ENCODE measurements at regions not wholly inside any gene's neighbourhood (a gene's known extent, or its start where the extent isn't known, plus 50 kb on each side); places are given as distances from the start of the nearest gene placed in this dataset.

DNA sequence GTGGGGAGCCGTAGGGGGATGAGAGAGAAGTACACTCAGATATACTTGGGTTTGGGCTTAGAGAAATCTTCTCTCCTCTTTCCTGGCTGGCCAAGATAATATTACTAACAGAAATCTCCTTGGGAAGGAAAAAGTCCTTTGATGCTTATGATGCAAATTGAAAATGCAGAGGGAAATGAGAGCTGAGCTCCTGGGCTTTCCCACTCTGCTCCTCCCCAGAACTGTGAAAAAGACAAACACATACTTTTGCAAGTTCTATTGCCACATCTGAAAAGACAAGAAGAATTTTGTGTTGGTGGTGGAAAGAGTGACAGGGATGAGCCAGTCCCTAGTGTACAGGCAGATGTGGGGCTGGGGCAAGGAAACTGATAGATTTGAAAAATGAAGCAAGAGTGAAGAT is 185.9 kb downstream of the ANKRD60 start:
- ChIA-PET CTCF (interaction anchor here (1.1 kb wide), 1 partner anchor 15 kb away, joined by 3 read pairs; no protein-coding TSS in a partner anchor), POLR2A (no interaction called here), SMC1A (ENCODE audit: uncharacterized antibody, unreplicated experiment) (no interaction called here), RAD21 (ENCODE audit: unreplicated experiment) (no interaction called here)
- no peaks in the 10 kb centered on the region for H3K36me3 ChIP-seq (ENCODE audit: control insufficient read depth in 2 of 2, insufficient read depth in 2 of 2, low read length in 1 of 2)
- H3K27ac ChIP-seq (ENCODE audit: control insufficient read depth, insufficient read depth): no peak overlapping the region
- BruUV-seq (replicated peaks): no TSS peak
- no peaks in the 10 kb centered on the region for H3K79me2 ChIP-seq (ENCODE audit: control insufficient read depth, insufficient read depth, low read length)
- no peak overlapping the region for H3K9ac ChIP-seq (ENCODE audit: control insufficient read depth, insufficient read depth, low read length)
- no peak for DNase-seq (ENCODE audit: low read depth, low spot score)
- ATAC-seq: no peak
- no peak overlapping the region for H3K4me2 ChIP-seq (ENCODE audit: control insufficient read depth, insufficient read depth)
- in situ Hi-C loops (cut with MboI) (no loop called here), intact Hi-C loops (cut with micrococcal nuclease; ENCODE audit: unreplicated experiment) (no loop called here)
- H3K9me3 ChIP-seq (replicated peaks; ENCODE audit: control insufficient read depth, insufficient read depth, low read length): no peaks in the 10 kb centered on the region
- no peak for FAIRE-seq
- H3K4me3 ChIP-seq: no peak overlapping the region
- WGBS (ENCODE audit: insufficient coverage, insufficient replicate concordance, low lambda C conversion rate, missing lambda C conversion rate): 15% methylated on average over 1 of the region's 1 CpG
- H2AFZ ChIP-seq (ENCODE audit: control insufficient read depth, low read depth, low read length): no peak overlapping the region
- H3K27me3 ChIP-seq (replicated peaks in 1 of 2; ENCODE audit: control insufficient read depth in 2 of 2, insufficient read depth in 2 of 2, low read length in 1 of 2): peaks cover 0 to 5% of the 10 kb centered on the region in 2 experiments; a peak in 2 of 4 replicates
- no peaks in the 10 kb centered on the region for H4K20me1 ChIP-seq (ENCODE audit: control insufficient read depth, insufficient read depth)
- TF ChIP-seq NFXL1 (IDR thresholded peaks at IDR 0.05; ENCODE audit: borderline replicate concordance) (no peak), POLR2AphosphoS2 (IDR thresholded peaks at IDR 0.05; ENCODE audit: low read depth, low read length) (no peak), FOXM1 (IDR thresholded peaks at IDR 0.05; ENCODE audit: low read depth, low read length) (no peak), GABPA (IDR thresholded peaks at IDR 0.05; ENCODE audit: low read depth) (no peak)
- TF ChIP-seq, protein P1, sequence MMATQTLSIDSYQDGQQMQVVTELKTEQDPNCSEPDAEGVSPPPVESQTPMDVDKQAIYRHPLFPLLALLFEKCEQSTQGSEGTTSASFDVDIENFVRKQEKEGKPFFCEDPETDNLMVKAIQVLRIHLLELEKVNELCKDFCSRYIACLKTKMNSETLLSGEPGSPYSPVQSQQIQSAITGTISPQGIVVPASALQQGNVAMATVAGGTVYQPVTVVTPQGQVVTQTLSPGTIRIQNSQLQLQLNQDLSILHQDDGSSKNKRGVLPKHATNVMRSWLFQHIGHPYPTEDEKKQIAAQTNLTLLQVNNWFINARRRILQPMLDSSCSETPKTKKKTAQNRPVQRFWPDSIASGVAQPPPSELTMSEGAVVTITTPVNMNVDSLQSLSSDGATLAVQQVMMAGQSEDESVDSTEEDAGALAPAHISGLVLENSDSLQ (IDR thresholded peaks at IDR 0.05): no peak
- no peaks in the 10 kb centered on the region for H3K4me1 ChIP-seq (ENCODE audit: control insufficient read depth, insufficient read depth, low read length)

DNA sequence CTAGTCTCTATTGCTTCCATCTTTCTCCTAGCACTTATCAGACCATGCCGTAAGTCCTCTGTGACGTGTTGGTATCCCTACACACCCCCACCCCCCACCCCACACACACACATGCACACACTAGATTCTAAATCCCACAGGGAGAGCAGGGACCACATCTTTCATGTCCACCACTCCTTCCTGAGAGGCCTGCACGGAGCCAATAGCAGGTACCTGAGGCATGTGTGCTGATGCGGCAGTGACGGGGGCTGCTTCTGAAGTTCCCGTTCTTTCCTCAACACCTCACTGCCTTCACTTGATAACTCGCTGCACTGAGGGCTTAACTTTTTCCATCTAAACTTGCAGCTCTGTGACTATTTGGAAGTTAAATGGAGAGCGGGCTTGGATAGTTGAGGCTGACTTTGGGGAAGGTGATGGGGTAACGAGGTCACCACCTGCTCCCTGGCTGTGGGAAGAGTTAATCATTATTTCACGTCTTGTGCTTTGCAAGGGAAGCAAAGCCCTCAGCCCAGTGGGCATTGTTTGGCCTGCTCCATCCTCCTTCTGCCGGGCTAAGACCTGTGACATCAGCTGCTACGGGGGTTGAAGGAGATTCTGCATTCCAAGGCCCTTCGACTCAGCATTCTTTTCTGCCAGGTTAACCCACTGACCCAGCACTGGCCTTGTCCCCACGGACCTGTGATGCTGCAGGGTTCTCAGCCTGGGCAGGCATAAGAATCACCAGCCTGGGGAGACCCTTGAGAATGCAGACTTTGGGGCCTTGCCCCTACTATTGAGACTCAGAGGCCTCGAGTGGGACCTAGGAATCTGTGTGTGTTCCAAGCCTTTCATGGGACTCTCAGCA is 187.8 kb downstream of the ANKRD60 start:
- Histone ChIP-seq H3K27me3 (replicated peaks in 1 of 2; ENCODE audit: control insufficient read depth in 2 of 2, insufficient read depth in 2 of 2, low read length in 1 of 2) (peaks cover 0 to 5% of the 10 kb centered on the region in 2 experiments; a peak in 2 of 4 replicates), H3K9me3 (replicated peaks; ENCODE audit: control insufficient read depth, insufficient read depth, low read length) (no peaks in the 10 kb centered on the region), H3K79me2 (ENCODE audit: control insufficient read depth, insufficient read depth, low read length) (no peaks in the 10 kb centered on the region), H3K4me3 (no peak overlapping the region), H2AFZ (ENCODE audit: control insufficient read depth, low read depth, low read length) (no peak overlapping the region), H3K9ac (ENCODE audit: control insufficient read depth, insufficient read depth, low read length) (no peak overlapping the region), H3K4me1 (ENCODE audit: control insufficient read depth, insufficient read depth, low read length) (no peaks in the 10 kb centered on the region), H4K20me1 (ENCODE audit: control insufficient read depth, insufficient read depth) (no peaks in the 10 kb centered on the region), H3K27ac (ENCODE audit: control insufficient read depth, insufficient read depth) (no peak overlapping the region), H3K36me3 (ENCODE audit: control insufficient read depth in 2 of 2, insufficient read depth in 2 of 2, low read length in 1 of 2) (no peaks in the 10 kb centered on the region), H3K4me2 (ENCODE audit: control insufficient read depth, insufficient read depth) (no peak overlapping the region)
- WGBS (ENCODE audit: insufficient coverage, insufficient replicate concordance, low lambda C conversion rate, missing lambda C conversion rate): 19% methylated on average over 15 of the region's 15 CpGs
- ChIA-PET POLR2A (no interaction called here), RAD21 (ENCODE audit: unreplicated experiment) (no interaction called here), SMC1A (ENCODE audit: uncharacterized antibody, unreplicated experiment) (no interaction called here), CTCF (no interaction called here)
- FAIRE-seq (no peak), DNase-seq (ENCODE audit: low read depth, low spot score) (no peak), ATAC-seq (no peak)
- BruUV-seq (replicated peaks): no TSS peak
- intact Hi-C loops (cut with micrococcal nuclease; ENCODE audit: unreplicated experiment): no loop called here
- in situ Hi-C loops (cut with MboI): no loop called here
- no peak for TF ChIP-seq NR2F1 (conservative IDR thresholded peaks at IDR 0.05)
- TF ChIP-seq EZH2 (IDR thresholded peaks at IDR 0.05; ENCODE audit: borderline replicate concordance, control insufficient read depth, low read depth, low read length): no peak
- no peak for TF ChIP-seq MEF2A (IDR thresholded peaks at IDR 0.05; ENCODE audit: insufficient read depth, low read depth, low read length)
- TF ChIP-seq, protein P2, sequence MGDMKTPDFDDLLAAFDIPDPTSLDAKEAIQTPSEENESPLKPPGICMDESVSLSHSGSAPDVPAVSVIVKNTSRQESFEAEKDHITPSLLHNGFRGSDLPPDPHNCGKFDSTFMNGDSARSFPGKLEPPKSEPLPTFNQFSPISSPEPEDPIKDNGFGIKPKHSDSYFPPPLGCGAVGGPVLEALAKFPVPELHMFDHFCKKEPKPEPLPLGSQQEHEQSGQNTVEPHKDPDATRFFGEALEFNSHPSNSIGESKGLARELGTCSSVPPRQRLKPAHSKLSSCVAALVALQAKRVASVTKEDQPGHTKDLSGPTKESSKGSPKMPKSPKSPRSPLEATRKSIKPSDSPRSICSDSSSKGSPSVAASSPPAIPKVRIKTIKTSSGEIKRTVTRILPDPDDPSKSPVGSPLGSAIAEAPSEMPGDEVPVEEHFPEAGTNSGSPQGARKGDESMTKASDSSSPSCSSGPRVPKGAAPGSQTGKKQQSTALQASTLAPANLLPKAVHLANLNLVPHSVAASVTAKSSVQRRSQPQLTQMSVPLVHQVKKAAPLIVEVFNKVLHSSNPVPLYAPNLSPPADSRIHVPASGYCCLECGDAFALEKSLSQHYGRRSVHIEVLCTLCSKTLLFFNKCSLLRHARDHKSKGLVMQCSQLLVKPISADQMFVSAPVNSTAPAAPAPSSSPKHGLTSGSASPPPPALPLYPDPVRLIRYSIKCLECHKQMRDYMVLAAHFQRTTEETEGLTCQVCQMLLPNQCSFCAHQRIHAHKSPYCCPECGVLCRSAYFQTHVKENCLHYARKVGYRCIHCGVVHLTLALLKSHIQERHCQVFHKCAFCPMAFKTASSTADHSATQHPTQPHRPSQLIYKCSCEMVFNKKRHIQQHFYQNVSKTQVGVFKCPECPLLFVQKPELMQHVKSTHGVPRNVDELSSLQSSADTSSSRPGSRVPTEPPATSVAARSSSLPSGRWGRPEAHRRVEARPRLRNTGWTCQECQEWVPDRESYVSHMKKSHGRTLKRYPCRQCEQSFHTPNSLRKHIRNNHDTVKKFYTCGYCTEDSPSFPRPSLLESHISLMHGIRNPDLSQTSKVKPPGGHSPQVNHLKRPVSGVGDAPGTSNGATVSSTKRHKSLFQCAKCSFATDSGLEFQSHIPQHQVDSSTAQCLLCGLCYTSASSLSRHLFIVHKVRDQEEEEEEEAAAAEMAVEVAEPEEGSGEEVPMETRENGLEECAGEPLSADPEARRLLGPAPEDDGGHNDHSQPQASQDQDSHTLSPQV (IDR thresholded peaks at IDR 0.05): no peak
- no peak for TF ChIP-seq GABPA (IDR thresholded peaks at IDR 0.05; ENCODE audit: low read depth)
- no peak for TF ChIP-seq NBN (IDR thresholded peaks at IDR 0.05)
- TF ChIP-seq ASH2L (IDR thresholded peaks at IDR 0.05; ENCODE audit: borderline replicate concordance, low read depth): no peak
- no peak for TF ChIP-seq ZNF622 (IDR thresholded peaks at IDR 0.05)

Data from GM12878 (cell line).